Bronchial epithelial cell (primary cell): ENCODE measurements at regions not wholly inside any gene's neighbourhood (a gene's known extent, or its start where the extent isn't known, plus 50 kb on each side); places are given as distances from the start of the nearest gene placed in this dataset.

Source experiments
- DNase-seq: peaks from one replicate; pipeline ENCODE4 v3.0.0-alpha.2; 2010; ENCODE audit warnings: low read depth
- FAIRE-seq: peaks from 2 replicates; lab custom pipeline; 2011; peaks lifted over from hg19 to GRCh38; lab: Jason Lieb, UNC
- H3K27me3 ChIP-seq: 2 replicates; pipeline ENCODE4 v1.5.1; 2011; ENCODE audit warnings: low read length; ENCODE audit not compliant: control insufficient read depth, insufficient read depth
- H3K36me3 ChIP-seq: 2 replicates; pipeline ENCODE4 v1.5.1; 2011; ENCODE audit warnings: low read length; ENCODE audit not compliant: control insufficient read depth, insufficient read depth
- H3K4me3 ChIP-seq: 2 replicates; pipeline ENCODE4 v1.5.1; 2011; ENCODE audit warnings: mild to moderate bottlenecking, low read depth, low read length, control low read depth
- CTCF ChIP-seq: IDR thresholded peaks from 2 replicates; pipeline ENCODE4 v1.5.1; 2011; ENCODE audit warnings: mild to moderate bottlenecking, moderate library complexity, low read length, control low read depth, inconsistent platforms; ENCODE audit not compliant: insufficient read depth, severe bottlenecking

GRCh38 chr3:152172460-152172859, 96.3 kb upstream of the MBNL1 start:
- H3K27me3 ChIP-seq = no peaks in the 10 kb centered on the region
- no peak for FAIRE-seq
- H3K4me3 ChIP-seq = no peak overlapping the region
- no peak for TF ChIP-seq CTCF
- no peaks in the 10 kb centered on the region for H3K36me3 ChIP-seq
- no peak for DNase-seq

- FAIRE-seq (no peak), DNase-seq (no peak)
- no peaks in the 10 kb centered on the region for H3K27me3 ChIP-seq
- no peaks in the 10 kb centered on the region for H3K36me3 ChIP-seq
- TF ChIP-seq CTCF = no peak
- H3K4me3 ChIP-seq = no peak overlapping the region
These were observed 95.1 kb upstream of the MBNL1 start for GRCh38 chr3:152173627-152174026.

GRCh38 chr3:152174876-152175527, 93.7 kb upstream of the MBNL1 start:
- H3K4me3 ChIP-seq = no peak overlapping the region
- DNase-seq (no peak), FAIRE-seq (no peak)
- TF ChIP-seq CTCF = no peak
- no peaks in the 10 kb centered on the region for H3K27me3 ChIP-seq
- no peaks in the 10 kb centered on the region for H3K36me3 ChIP-seq

- H3K36me3 ChIP-seq = no peaks in the 10 kb centered on the region
- H3K4me3 ChIP-seq = no peak overlapping the region
- no peaks in the 10 kb centered on the region for H3K27me3 ChIP-seq
- DNase-seq (peak; percentile 94), FAIRE-seq (no peak)
- TF ChIP-seq CTCF = no peak
These were observed 93.2 kb upstream of the MBNL1 start for GRCh38 chr3:152175528-152175889.

GRCh38 chr3:152176241-152176640, 92.5 kb upstream of the MBNL1 start:
- no peak for FAIRE-seq
- no peaks in the 10 kb centered on the region for H3K27me3 ChIP-seq
- no peak for TF ChIP-seq CTCF
- H3K4me3 ChIP-seq = no peak overlapping the region
- no peaks in the 10 kb centered on the region for H3K36me3 ChIP-seq
- no peak for DNase-seq

- no peaks in the 10 kb centered on the region for H3K36me3 ChIP-seq
- FAIRE-seq = no peak
- H3K27me3 ChIP-seq = no peaks in the 10 kb centered on the region
- H3K4me3 ChIP-seq = no peak overlapping the region
- no peak for DNase-seq
- no peak for TF ChIP-seq CTCF
These were observed 91.7 kb upstream of the MBNL1 start for GRCh38 chr3:152176998-152177397.
